ENCODE measurements at regions not wholly inside any gene's neighbourhood (a gene's known extent, or its start where the extent isn't known, plus 50 kb on each side); places are given as distances from the start of the nearest gene placed in this dataset.

GRCh38 chr7:22559829-22560489 is 60.0 kb upstream of the STEAP1B start:
- no peak for DNase-seq

- no peak for DNase-seq
Observed at GRCh38 chr7:22557167-22557566, 57.2 kb upstream of the STEAP1B start.

GRCh38 chr7:22555476-22555875 is 55.5 kb upstream of the STEAP1B start:
- no peak for DNase-seq

- DNase-seq: no peak
Observed at GRCh38 chr7:22554184-22554583, 54.2 kb upstream of the STEAP1B start.

GRCh38 chr7:22551768-22552513 is 52.0 kb upstream of the STEAP1B start:
- no peak for DNase-seq

- DNase-seq: no peak
Observed at GRCh38 chr7:22550514-22551030, 50.6 kb upstream of the STEAP1B start.

GRCh38 chr7:22549667-22550513 is 49.9 kb upstream of the STEAP1B start:
- DNase-seq: peak; percentile 7

All from activated gamma-delta T cell (primary cell).